Mammary epithelial cell (primary cell): ENCODE measurements at regions not wholly inside any gene's neighbourhood (a gene's known extent, or its start where the extent isn't known, plus 50 kb on each side); places are given as distances from the start of the nearest gene placed in this dataset.

Experiments
- CTCF ChIP-seq, 2 donors: IDR thresholded peaks in 1 of 2; conservative IDR thresholded peaks in 1 of 2; 2 replicates each; pipeline ENCODE4 v1.5.1; 2011 to 2012; ENCODE audit warnings: inconsistent platforms in 2 of 2, low read length in 2 of 2, mild to moderate bottlenecking in 2 of 2, control low read depth in 1 of 2, low read depth in 1 of 2; ENCODE audit not compliant: insufficient read depth in 1 of 2; ENCODE audit errors: extremely low read depth in 1 of 2
- EZH2 ChIP-seq: IDR thresholded peaks from 2 replicates; pipeline ENCODE4 v1.6.1; 2012; ENCODE audit warnings: low read length, inconsistent platforms, borderline replicate concordance

GRCh38 chr5:86756839-86757238, 139.1 kb downstream of the COX7C start:
- TF ChIP-seq CTCF (conservative IDR thresholded peaks at IDR 0.05 in 1 of 2, IDR thresholded peaks at IDR 0.05 in 1 of 2; ENCODE audit: extremely low read depth in 1 of 2, insufficient read depth in 1 of 2, low read depth in 1 of 2, low read length in 2 of 2): no peak
- TF ChIP-seq EZH2: no peak
